ENCODE measurements at regions not wholly inside any gene's neighbourhood (a gene's known extent, or its start where the extent isn't known, plus 50 kb on each side); places are given as distances from the start of the nearest gene placed in this dataset.

- no peak for DNase-seq (ENCODE audit: low spot score)
- TF ChIP-seq CTCF (conservative IDR thresholded peaks at IDR 0.05; ENCODE audit: low read depth, low read length), result no peak
- no peak for TF ChIP-seq EZH2 (IDR thresholded peaks at IDR 0.05; ENCODE audit: borderline replicate concordance, low read depth, low read length, poor library complexity, severe bottlenecking)
- no peak overlapping the region for H3K27ac ChIP-seq (ENCODE audit: low read depth, low read length, poor library complexity, severe bottlenecking)
- POLR2A ChIA-PET (ENCODE audit: low non-redundant PET), result no interaction called here
- no peaks in the 10 kb centered on the region for H3K9me3 ChIP-seq (ENCODE audit: low read depth, low read length, poor library complexity, severe bottlenecking)
- no peak overlapping the region for H3K4me3 ChIP-seq (ENCODE audit: low read depth, low read length, poor library complexity, severe bottlenecking)
- peaks cover 59% of the 10 kb centered on the region for H3K27me3 ChIP-seq (replicated peaks; ENCODE audit: insufficient read depth, low read depth, low read length, poor library complexity)
- H3K36me3 ChIP-seq (ENCODE audit: insufficient read depth, low read length, poor library complexity, severe bottlenecking), result no peaks in the 10 kb centered on the region
- intact Hi-C loops (cut with micrococcal nuclease; ENCODE audit: unreplicated experiment), result no loop called here
- BruUV-seq (replicated peaks), result no TSS peak
- H3K4me1 ChIP-seq (ENCODE audit: insufficient read depth, low read length, poor library complexity, severe bottlenecking), result no peaks in the 10 kb centered on the region
- CTCF ChIA-PET, result no interaction called here
These were observed 73.0 kb downstream of the ISG20 start for GRCh38 chr15:88711806-88712205.

GRCh38 chr15:88714782-88715372 is 76.1 kb downstream of the ISG20 start:
- Histone ChIP-seq H3K4me1 (ENCODE audit: insufficient read depth, low read length, poor library complexity, severe bottlenecking) (no peaks in the 10 kb centered on the region), H3K9me3 (ENCODE audit: low read depth, low read length, poor library complexity, severe bottlenecking) (no peaks in the 10 kb centered on the region), H3K27ac (ENCODE audit: low read depth, low read length, poor library complexity, severe bottlenecking) (no peak overlapping the region), H3K36me3 (ENCODE audit: insufficient read depth, low read length, poor library complexity, severe bottlenecking) (no peaks in the 10 kb centered on the region), H3K27me3 (replicated peaks; ENCODE audit: insufficient read depth, low read depth, low read length, poor library complexity) (peaks cover 33% of the 10 kb centered on the region), H3K4me3 (ENCODE audit: low read depth, low read length, poor library complexity, severe bottlenecking) (no peak overlapping the region)
- intact Hi-C loops (cut with micrococcal nuclease; ENCODE audit: unreplicated experiment), result no loop called here
- TF ChIP-seq CTCF (conservative IDR thresholded peaks at IDR 0.05; ENCODE audit: low read depth, low read length), result no peak
- TF ChIP-seq EZH2 (IDR thresholded peaks at IDR 0.05; ENCODE audit: borderline replicate concordance, low read depth, low read length, poor library complexity, severe bottlenecking), result no peak
- DNase-seq (ENCODE audit: low spot score), result no peak
- no TSS peak for BruUV-seq (replicated peaks)
- CTCF ChIA-PET, result no interaction called here
- POLR2A ChIA-PET (ENCODE audit: low non-redundant PET), result no interaction called here

- CTCF ChIA-PET, result no interaction called here
- BruUV-seq (replicated peaks), result no TSS peak
- TF ChIP-seq CTCF (conservative IDR thresholded peaks at IDR 0.05; ENCODE audit: low read depth, low read length) (no peak), EZH2 (IDR thresholded peaks at IDR 0.05; ENCODE audit: borderline replicate concordance, low read depth, low read length, poor library complexity, severe bottlenecking) (no peak)
- intact Hi-C loops (cut with micrococcal nuclease; ENCODE audit: unreplicated experiment), result no loop called here
- Histone ChIP-seq H3K4me3 (ENCODE audit: low read depth, low read length, poor library complexity, severe bottlenecking) (no peak overlapping the region), H3K36me3 (ENCODE audit: insufficient read depth, low read length, poor library complexity, severe bottlenecking) (no peaks in the 10 kb centered on the region), H3K4me1 (ENCODE audit: insufficient read depth, low read length, poor library complexity, severe bottlenecking) (no peaks in the 10 kb centered on the region), H3K9me3 (ENCODE audit: low read depth, low read length, poor library complexity, severe bottlenecking) (no peaks in the 10 kb centered on the region), H3K27me3 (replicated peaks; ENCODE audit: insufficient read depth, low read depth, low read length, poor library complexity) (peaks cover 22% of the 10 kb centered on the region), H3K27ac (ENCODE audit: low read depth, low read length, poor library complexity, severe bottlenecking) (no peak overlapping the region)
- POLR2A ChIA-PET (ENCODE audit: low non-redundant PET), result no interaction called here
- DNase-seq (ENCODE audit: low spot score), result no peak
These were observed 77.9 kb downstream of the ISG20 start for GRCh38 chr15:88716543-88717381.
